ENCODE measurements at regions not wholly inside any gene's neighbourhood (a gene's known extent, or its start where the extent isn't known, plus 50 kb on each side); places are given as distances from the start of the nearest gene placed in this dataset.

DNA sequence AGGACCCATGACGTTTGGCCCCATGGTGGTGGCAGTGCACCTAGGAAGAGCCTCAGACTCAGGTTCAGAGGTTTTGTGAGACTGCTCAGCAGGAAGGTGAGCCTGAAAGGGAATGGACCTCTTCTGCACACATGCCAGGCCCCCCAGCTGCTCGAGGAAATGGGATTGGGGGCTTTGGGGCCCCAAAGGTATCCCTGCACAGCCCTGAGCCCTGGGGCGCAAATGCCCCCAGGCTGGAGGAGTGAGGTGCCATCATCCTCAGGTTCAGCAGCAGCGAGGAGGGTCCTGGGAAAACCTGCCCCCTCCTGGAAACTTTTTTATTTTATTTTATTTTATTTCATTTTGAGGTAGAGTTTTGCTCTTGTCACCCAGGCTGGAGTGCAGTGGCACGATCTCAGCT is 171.8 kb upstream of the MVB12B start:
- no peak for DNase-seq

DNA sequence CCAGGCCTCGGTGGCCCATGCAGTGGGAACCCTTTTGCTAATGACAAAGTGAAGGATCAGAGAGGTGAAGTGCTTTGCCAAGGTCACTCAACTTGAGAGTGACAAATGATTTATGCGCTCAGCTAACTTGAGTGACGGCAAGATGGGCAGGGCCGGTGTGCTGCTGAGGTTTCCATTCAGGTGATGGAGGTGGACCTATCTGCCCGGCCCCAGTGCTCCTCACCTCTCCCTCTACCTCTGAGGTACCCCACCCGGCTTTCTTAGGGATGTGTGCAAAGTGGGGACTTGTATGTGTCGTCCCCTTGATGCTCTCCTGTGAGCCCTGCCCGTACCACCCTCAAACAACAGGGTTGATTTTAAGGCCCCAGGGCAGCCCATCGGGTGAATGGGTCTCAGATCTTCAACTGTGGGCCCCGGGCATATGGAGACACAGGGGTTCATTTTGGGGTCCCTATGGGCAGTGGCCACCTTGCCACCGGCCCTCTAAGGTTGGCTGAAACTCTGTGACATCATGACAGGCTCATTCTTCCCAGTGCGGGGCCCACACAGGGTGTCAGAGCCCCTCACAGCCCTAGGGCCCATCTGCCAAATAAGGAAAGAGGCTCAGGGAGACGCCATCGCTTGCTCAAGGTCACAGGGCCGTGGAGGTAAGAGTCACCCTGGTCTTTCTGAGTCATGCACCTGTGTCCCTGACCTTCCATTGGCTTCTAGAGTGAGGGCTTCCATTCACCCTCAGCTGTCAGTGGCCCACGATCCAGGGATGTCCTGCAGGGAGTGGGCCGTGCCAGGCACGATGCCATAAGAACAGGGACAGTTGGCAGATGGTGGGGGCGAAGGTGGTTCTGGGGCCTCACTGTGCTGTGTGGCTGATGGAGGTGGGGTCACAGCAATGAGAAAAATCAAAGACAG is 170.6 kb upstream of the MVB12B start:
- DNase-seq, result no peak

DNA sequence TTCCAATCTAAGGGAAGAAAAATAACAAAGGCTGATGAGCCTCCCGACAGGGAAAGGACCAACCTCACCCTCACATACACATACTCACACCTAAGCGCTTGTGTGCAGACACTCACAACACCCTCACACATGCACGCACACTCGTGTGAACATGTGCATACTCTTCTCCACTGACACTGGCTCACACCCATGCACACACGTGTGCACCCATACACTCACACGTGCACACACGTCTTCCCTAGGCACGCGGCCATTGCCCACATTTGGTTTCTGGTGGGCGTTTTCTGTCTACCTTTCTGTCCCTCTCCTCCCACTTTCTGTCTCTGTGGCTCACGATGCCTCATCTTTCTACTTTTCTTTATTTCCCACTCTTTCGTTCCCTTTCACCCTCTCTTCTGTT is 169.7 kb upstream of the MVB12B start:
- no peak for DNase-seq

DNA sequence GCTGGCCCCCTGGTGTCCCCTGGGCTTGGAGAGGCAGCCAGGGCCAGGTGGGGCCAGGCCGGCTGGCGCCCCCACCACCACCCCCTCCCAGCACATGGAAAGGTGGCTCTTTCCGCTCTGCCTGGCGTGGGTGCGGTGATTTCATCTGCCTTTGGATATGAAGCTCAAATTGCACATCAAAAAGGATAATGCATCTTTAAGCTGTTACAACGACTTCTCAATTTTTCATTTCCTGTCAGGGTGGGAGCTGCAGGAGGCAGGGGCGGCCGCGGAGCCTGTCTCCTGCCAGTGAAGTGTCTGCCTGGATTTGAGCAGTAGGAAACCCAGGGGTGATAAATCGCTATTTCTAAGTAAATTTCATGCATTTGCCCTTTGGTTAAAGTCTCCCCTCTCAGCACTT is 169.2 kb upstream of the MVB12B start:
- DNase-seq, result peak in 1 of 2 experiments; percentile 13

DNA sequence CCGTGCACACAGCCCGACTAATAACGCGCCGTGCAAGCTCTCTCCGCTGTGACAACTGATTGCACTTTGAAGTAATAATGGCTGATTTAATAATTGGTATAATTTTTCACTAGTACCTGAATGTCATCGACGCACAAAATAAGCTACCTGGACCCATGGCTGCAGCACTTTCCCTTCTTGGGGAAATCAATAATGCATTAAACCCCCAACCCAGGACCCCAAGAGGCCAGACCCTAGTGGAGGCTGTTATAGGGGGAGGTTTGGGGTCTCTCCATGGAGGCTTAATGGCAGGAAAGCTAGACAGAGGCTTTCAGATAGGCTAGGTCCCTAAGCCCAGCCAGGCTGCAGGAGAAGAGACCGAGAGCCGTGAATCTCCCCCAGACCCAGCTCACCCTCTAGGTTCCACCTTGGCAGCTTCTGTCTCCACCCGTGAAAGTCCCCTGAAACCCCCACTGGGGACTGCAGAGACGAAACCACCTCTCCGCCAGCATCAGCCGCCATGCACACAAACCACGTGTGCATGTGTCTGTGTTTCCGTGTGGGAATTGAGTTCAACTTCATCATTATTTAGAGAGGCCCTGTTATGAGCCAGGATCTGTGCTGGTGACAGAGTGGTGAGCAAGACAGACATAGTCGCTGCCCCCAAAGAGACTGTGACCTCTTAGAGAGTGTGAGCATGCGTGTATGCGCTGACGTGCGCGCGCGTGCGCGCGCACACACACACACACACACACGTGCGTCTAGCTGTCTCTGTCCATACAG is 168.6 kb upstream of the MVB12B start:
- no peak for DNase-seq

DNA sequence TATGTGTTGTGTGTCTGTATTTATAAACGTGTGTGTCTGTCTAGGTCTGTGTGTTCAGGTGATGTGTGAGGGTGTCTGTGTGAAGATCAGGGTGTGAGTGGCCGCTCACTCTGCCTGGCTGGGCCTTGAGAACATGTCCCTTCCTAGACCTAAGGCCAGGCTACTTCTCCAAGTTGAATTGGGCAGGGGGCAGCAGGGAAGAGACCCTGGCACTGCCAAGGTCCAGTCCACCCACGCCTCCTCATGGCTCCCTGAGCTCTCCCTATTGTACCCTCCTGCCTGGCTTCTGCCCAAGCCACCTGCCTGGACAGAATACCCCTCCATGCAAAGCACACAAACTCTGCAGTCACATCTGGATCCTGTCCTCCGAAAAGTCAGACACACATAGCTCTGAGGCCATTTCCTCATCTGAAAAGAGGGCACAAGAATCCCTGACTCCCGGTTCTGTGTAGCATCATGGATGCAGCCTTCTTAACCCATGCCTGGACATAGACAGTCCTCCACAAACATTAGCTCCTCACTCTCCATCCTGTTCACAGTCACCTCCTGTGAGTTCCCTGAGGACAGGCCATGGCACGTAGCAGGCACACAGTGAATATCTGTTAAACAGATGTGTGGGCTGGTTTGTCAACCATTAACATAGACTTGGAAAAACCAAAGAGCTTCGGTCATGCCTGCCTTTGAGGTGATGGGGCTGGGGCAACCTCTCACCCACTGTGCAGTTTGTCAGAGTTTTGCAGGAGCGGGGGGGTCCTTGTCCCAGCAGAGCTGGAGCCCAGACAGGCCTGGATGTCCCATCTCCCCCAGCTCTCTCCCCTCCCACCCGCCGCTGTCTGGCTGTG is 167.8 kb upstream of the MVB12B start:
- DNase-seq, result no peak

DNA sequence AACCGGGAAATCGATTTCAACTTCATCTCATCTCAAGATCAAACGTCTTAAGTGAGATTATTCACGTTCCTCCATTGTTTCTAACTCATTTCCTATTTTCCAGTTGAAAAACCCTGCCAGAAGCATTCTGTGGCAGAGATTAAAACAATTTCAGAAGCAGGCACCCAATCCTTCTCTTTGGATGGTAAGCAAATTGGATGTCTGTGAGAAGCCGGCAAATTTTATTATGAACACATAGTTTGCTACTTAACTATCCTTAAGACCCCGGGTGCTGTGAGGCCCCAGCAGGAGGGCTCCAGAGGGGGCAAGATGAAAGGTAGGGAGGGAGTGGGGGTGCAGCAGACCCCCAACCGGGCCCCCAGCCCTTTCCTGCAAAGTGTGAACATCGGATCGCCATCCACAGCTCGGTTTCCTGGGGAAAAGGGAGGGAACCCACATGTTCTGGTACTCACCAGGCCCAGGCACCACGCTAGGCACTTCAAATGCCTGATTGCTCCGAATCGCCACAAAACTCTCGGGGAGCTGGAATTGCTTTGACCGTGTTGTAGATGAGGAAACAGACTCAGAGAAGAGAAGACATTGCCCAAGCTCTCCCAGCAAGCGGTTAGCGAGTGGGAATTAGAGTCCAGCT is 167.1 kb upstream of the MVB12B start:
- no peak for DNase-seq

DNA sequence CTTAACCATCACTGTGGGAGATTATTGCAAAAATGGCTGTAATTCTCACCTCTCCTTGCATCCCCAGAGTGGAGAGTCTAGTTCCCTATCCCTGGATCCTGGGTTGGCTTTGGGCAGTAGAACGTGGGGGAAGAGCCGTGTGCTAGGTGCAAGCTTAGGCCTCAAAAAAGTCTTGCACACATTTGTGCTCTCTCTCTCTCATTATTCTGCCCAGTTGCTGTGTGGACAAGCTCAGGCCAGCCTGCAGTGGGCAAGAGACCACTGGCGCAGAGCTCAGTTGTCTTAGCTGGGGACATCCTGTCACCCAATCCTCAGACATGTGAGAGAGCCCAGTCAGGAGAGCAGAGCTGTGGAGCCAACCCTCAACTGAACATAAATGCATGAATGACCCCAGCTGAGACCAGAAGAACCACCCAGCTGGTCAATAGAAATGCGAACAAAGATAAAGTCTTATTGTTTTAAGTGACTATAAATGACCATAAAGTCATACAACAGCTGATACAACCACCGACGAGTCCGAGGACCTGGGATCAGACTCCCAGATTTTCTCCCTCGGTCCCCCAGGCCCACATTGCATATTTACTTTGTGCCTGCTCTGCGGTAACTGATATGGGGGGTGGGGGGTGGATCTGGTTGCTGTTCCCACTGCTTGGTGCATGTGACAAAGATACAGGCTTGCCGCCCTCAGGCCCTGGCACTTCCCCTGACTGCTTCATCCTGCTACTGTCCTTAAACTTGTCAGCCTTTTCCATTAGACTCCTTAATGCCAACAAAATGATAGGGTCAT is 166.4 kb upstream of the MVB12B start:
- DNase-seq, result no peak

DNA sequence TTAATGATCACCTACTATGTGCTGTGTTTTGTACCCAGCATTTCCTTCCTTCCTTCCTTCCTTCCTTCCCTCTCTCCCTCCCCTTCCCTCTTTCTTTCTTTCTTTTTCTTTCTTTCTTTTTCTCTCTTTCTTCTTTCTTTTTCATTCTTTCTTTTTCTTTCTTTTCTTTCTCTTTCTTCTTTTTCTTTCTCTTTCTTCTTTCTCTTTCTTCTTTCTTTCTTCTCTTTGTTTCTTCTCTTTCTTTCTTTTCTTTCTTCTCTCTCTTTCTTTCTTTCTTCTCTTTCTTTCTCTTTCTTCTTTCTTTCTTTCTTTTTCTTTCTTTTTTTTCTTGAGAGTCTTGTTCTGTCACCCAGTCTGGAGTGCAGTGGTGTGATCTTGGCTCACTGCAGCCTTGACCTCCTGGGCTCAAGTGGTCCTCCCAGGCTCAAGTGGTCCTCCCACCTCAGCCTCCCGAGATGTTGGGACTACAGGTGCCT is 165.7 kb upstream of the MVB12B start:
- no peak for DNase-seq

DNA sequence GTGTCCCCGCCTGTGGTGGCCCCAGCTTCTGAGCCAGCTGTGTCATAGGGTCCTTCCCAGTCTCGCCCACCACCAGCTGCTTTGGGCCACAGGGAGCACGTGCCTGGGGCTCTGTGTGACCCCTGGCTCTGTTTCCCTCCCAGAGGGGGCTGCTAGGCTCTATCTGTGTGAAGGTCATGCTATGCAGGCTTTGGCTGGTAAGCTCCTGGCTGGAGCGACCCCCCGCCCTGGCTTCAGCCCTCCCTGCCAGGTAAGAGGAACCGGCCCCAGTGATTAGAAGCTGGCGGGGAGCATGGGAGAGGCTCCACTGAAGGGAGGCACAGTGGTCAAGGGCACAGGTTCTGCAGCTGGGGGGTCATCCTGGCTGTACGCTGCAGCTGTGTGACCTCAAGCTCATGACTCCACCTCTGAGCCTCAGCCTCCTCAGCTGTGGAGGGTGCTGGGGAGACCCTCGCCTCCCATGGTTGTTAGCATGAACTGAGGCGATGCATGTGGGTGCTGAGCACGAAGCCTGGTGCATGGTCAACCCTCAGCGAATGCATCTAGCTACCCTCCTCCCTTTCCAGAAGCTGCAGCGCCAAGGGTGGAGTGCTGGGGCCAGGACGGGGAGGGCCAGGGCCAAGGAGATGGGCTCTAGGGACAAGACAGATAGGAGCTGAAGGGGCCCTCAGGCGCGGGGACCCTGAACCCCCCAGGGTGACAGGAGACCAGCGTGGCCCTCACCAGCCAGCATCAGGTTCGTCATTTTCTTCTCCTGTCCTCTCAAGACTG is 163.8 kb upstream of the MVB12B start:
- no peak for DNase-seq

DNA sequence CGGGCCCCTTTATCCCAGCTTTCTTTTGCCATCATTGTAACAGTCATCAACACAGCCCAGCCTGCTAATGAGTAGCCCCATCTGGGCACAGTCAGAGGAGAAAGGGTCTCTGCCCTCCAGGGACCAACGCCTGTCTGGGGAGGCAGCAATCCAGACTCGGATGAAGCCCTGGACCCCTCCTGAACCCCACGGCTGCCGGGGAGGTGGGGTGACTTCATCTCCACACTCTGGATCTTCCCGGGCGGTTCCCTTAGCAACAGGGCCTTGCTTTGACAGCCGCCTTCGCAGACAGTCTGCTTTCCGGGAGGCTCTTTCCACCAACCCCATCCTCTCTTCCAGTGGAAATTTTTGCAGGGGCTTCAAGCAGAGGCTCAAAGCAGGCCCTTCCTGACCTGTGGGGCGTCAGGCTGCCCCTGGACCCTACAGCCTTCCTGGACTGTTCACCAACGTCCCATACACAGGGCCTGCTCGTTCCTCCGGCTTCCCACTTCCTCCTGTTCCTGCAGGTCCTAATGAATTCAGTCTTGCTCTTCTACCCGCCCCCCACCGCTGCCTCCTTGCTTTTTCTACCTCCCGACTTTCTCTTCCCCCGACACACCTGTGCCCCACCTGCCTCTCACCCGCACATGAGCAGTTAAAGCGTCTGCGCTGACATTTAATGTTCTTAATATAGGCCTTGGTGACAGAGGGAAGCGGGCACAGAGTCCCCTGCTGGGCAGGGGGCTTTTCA is 161.7 kb upstream of the MVB12B start:
- no peak for DNase-seq

DNA sequence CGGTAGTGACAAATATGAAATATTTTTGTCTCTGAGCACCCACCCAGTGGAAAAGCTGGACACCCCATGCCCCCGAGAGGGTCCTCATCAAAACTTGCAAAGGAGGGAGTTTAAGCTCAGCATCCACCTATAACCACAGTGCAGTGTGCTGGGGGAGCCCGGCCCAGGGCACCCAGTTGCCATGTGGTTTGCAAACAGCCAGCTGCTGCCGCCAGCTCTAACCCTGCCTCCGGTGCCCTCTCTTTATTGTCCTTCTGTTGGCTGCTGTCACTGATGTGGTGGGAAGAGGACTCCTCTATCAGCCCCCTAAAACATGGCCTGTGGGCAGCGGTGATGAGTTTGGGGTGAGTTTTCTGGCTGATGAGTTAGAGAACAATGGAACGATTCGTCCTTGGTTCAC is 160.9 kb upstream of the MVB12B start:
- DNase-seq, result no peak

DNA sequence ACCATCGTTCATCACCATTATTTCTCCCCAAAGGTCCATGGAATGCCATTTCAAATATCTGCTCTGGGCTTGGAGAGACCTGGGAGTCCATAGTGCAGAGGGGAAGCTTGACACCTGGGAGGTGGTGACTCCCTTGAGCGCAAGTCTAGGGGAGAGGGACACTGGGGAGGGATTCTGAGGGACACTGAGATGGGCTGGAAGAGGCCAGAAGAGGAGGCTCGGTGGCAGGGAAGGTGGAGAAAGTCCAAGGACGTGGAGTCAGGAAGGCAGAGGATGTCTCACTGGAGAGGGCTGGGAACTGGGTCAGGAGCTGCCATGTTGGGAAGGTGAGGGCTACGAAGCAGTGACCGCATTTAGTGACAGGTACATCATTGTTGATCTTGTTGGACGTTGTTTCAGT is 160.3 kb upstream of the MVB12B start:
- DNase-seq, result no peak

DNA sequence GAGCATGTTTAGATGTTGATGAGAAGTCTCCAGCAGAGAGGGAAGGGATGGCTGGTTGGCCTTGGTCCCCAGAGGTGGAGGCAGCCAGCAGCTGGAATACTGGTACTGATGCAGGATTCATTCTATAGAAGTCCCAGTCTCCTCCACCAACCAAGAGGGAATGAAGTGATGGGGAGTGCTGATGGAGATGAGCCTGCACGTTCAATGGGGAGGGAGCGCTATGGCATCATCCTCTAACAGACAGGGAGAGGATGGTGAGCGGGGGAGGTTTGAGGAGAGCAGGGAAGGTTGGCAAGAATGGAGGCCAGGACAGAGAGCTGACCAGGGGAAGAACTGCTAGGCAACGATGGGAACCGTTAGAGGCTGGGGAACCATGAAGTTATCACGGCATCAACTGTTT is 159.8 kb upstream of the MVB12B start:
- DNase-seq, result no peak

DNA sequence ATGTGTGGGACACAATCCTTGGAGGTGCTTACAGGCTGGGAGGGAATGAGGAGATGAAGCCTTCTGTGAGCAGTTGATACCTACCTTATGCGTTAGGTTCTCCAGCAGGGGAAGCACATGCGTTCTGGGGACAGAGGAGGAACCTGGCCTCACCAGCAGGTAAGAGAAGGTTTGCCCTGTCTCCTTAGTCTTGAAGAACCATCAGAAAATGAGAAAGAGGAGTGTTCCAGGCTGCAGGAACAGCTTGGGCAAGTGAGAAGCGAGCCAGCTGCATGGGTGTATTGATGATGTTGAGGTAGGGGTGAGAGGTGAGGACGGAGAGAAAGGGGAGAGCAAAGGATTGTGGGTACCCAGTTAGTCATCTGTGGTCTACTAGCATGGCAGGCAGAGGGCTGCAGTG is 156.9 kb upstream of the MVB12B start:
- no peak for DNase-seq

DNA sequence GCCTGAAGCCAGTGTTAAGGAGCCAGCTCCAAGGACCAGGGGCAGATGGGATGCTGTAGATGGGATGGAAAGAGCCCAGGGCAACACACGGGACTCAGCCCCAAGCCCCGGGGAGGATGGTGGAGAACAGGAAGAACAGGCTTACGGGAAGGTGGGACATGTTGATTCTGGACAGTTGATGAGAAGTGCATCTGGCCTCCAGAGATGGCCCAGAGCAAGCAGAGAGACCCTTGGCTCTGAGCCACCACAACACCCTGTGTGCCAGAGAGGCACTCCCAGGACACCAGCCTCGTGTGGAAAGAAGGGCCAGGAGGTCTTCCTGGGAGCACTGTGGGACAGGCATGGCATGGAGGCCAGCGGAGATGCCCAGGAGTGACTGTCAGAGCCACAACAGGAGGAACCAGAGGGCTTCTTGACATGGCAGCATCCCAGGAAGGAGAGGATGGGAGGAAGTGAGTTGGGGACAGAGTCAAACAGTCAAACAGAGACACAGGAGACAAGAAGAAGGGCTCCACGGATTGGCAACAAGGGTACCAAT is 156.3 kb upstream of the MVB12B start:
- DNase-seq, result no peak

DNA sequence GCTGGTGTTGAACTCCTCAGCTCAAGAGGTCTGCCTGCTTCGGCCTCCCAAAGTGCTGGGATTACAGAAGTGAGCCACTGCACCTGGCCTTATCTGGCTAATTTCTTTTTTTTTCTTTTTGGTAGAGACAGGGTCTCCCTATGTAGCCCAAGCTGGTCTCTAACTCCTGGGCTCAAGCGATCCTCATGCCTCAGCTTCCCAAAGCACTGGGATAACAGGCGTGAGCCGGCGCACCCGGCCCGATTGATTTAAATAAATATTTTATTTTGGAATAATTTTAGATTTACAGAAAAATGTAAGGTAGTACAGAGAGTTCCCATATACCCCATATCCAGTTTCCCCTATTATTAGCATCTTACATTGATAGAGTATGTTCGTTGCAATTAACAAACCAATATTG is 155.0 kb upstream of the MVB12B start:
- no peak for DNase-seq

DNA sequence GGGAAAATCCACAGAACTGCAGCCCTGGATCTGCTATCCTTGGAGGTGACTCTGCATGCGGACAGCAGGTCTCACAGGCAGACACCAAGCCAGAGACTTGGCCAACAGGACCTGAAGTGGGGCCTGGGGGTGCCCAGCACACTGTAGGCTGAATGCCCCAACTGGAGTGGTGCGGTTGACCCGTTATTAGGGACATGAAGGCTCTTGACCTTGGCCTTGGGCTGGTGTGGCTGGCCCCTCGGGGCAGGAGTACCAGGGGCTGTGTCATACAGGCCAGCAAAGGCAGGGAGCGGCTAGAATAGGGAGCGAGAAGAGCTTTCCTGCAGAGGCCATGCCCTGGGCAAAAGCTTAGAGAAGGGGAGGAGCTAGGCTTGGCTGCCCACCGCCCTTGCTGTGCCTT is 153.2 kb upstream of the MVB12B start:
- DNase-seq, result no peak

DNA sequence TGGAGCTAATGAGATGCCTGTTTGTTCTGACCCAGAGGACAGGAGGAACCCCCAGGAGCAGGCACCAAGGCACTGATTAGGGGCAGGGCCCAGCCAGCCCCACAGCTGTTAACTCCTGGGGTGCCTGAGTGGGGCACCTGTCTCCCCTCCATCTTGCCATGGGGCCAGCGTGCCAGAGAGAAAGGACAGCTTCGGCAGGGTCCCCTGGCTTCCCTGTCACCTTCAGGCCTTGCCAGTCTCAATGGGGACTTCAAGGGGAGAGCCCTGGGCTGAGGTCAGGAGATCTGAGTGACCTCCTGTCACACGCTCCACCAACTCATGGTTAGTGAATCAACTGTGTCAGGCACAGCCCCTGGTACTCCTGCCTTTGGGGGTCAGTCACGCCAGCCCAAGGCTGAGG is 152.7 kb upstream of the MVB12B start:
- no peak for DNase-seq

DNA sequence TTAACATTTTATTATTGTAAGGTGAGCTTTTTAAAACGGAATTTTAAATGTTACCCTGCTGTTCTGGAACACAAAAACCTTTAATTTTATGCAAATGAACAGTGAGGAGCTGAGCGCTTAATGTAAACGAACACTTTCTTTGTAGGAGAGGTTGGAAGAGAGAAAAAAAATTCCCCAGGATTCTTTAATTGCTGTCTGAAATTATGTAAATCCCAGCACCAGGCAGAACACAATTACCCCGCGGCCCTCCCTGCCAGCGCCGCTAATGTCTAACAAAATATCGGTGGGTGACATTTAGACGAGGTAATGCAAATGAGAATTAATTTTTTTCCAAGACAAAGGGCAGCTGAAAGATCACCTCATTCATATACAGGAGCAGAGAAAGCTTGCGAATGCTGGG is 143.4 kb upstream of the MVB12B start:
- no peak for DNase-seq
